ENCODE measurements at regions not wholly inside any gene's neighbourhood (a gene's known extent, or its start where the extent isn't known, plus 50 kb on each side); places are given as distances from the start of the nearest gene placed in this dataset.

GRCh38 chr10:53638006-53638405 is 865.4 kb upstream of the MBL2 start:
- TF ChIP-seq POLR2A (IDR thresholded peaks at IDR 0.05): no peak
- TF ChIP-seq CTCF (IDR thresholded peaks at IDR 0.05): no peak
